Calu3 (cell line): ENCODE measurements at regions not wholly inside any gene's neighbourhood (a gene's known extent, or its start where the extent isn't known, plus 50 kb on each side); places are given as distances from the start of the nearest gene placed in this dataset.

Source experiments
- BruUV-seq: library from RNA; stranded (reverse); fragments of 400-500 nt; replicated peaks from 2 replicates; lab custom pipeline; 2021; lab: Mats Ljungman, UMichigan
- CTCF ChIA-PET: fragments of 300-600 bp; sonication (Branson Sonifier 250); formaldehyde crosslinking; loops from one replicate; lab custom pipeline; 2022; ENCODE audit warnings: antibody characterized with exemption; lab: Charles Lee
- DNase-seq: peaks from one replicate; pipeline ENCODE4 v3.0.0; 2022
- H3K27ac Mint-ChIP-seq: one replicate; pipeline ENCODE4 v1.8.0; 2022; ENCODE audit warnings: mixed read lengths; ENCODE audit not compliant: unreplicated experiment
- H3K27me3 Mint-ChIP-seq: one replicate; pipeline ENCODE4 v1.8.0; 2022; ENCODE audit warnings: mixed read lengths; ENCODE audit not compliant: unreplicated experiment
- H3K36me3 Mint-ChIP-seq: one replicate; pipeline ENCODE4 v1.8.0; 2022; ENCODE audit warnings: mild to moderate bottlenecking, moderate library complexity, mixed read lengths; ENCODE audit not compliant: insufficient read depth, unreplicated experiment
- H3K4me1 Mint-ChIP-seq: one replicate; pipeline ENCODE4 v1.8.0; 2022; ENCODE audit warnings: mild to moderate bottlenecking, low read depth, mixed read lengths; ENCODE audit not compliant: unreplicated experiment
- H3K4me3 Mint-ChIP-seq: one replicate; pipeline ENCODE4 v1.8.0; 2022; ENCODE audit warnings: mild to moderate bottlenecking, low read depth, moderate library complexity, mixed read lengths; ENCODE audit not compliant: unreplicated experiment
- H3K9me3 Mint-ChIP-seq: one replicate; pipeline ENCODE4 v1.8.0; 2022; ENCODE audit warnings: low read depth, mixed read lengths; ENCODE audit not compliant: unreplicated experiment
- CTCF ChIP-seq: fragments of 200-600 bp; IDR thresholded peaks from one replicate; pipeline ENCODE4 v1.8.0; 2022; ENCODE audit warnings: antibody characterized with exemption; ENCODE audit not compliant: unreplicated experiment
- intact Hi-C: fragments of 100-400 bp; cut with micrococcal nuclease; formaldehyde crosslinking; loops from one replicate; pipeline ENCODE4 v1.10.0; 2022; ENCODE audit not compliant: unreplicated experiment

DNA sequence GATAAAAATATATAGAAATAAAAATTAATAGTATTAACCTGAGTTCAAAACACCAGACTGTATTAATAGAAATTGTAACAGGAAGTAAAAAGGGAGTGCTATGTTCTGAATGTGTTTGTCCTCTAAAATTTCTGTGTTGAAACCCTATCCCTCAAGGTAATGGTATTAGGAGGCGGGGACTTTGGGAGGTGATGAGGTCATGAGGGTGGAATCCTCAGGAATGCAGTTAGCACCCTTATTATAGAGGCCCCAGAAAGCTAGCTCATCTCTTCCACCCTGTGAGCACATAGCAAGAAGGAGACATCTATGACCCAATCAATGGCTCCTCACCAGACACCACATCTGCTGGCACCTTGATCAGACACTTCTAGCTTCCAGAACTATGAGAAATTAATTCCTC lies 124.5 kb downstream of the CMPK2 start:
- peaks cover 9% of the 10 kb centered on the region for H3K9me3 Mint-ChIP-seq
- H3K4me3 Mint-ChIP-seq, result no peak overlapping the region
- BruUV-seq, result no TSS peak
- no peaks in the 10 kb centered on the region for H3K4me1 Mint-ChIP-seq
- H3K27ac Mint-ChIP-seq, result no peak overlapping the region
- DNase-seq, result no peak
- no peaks in the 10 kb centered on the region for H3K36me3 Mint-ChIP-seq
- H3K27me3 Mint-ChIP-seq, result peaks cover 8% of the 10 kb centered on the region
- intact Hi-C loops, result no loop called here
- no peak for TF ChIP-seq CTCF
- CTCF ChIA-PET, result no interaction called here

- Mint-ChIP-seq H3K27ac (no peak overlapping the region), H3K9me3 (peaks cover 8% of the 10 kb centered on the region), H3K4me3 (no peak overlapping the region), H3K36me3 (no peaks in the 10 kb centered on the region), H3K4me1 (no peaks in the 10 kb centered on the region), H3K27me3 (peaks cover under 1% of the 10 kb centered on the region)
- no TSS peak for BruUV-seq
- no peak for DNase-seq
- intact Hi-C loops, result no loop called here
- TF ChIP-seq CTCF, result no peak
- CTCF ChIA-PET, result no interaction called here
Observed at GRCh38 chr2:6744038-6744437, 121.7 kb downstream of the CMPK2 start.

DNA sequence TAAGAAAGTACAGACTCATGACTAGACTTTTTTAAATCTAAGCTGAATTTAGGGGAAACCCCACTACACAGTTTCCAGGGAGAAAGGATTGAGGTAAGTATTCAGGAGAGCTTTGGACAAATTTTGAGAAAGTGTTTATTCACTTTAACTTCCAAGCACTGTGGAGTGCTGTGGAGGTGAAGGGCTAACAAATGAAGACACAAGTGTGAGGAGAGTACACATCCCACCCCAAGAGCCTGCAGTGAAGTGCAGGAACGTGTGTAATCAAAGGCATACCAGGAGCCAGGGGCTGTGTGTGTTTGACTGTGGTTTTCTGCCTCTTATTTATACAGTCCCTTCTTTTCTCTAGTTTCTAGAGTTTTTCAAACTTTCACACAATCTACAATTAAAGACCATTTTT lies 118.3 kb downstream of the CMPK2 start:
- Mint-ChIP-seq H3K27me3 (no peaks in the 10 kb centered on the region), H3K27ac (no peak overlapping the region), H3K4me3 (no peak overlapping the region), H3K36me3 (no peaks in the 10 kb centered on the region), H3K9me3 (peaks cover 8% of the 10 kb centered on the region), H3K4me1 (no peaks in the 10 kb centered on the region)
- no peak for TF ChIP-seq CTCF
- no peak for DNase-seq
- BruUV-seq, result no TSS peak
- CTCF ChIA-PET, result no interaction called here
- intact Hi-C loops, result no loop called here

DNA sequence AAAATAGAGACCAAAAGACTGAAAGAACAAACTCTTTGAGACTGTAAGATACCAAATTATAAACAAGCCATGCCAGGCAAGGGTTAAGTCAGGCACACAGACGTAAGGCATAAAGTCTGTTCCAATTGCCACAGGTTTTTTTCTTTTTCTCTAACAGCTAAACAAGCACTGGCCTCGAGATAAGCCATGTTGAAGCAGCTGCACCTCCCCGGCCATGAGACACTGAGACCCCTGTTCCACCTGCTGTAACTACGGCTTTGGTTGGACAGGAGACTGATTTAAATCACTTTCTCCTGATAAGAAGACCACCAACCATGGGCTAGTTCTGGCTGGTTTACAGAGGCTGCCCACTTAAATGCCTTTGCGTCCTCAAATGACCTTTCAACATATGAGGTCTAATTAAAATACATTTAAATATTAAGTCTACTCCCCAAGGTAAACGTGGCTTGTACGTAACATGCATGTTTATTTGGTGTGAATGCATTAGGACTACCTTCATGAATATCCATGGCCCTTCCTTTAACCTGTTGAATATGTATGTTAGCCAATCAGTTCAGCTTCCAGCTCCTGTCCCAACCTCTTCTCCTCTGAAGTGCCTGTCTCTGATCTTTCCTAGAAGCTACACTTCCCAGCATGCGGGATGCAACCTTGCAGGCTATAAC lies 117.2 kb downstream of the CMPK2 start:
- no peak overlapping the region for H3K27ac Mint-ChIP-seq
- DNase-seq, result no peak
- CTCF ChIA-PET, result no interaction called here
- H3K4me1 Mint-ChIP-seq, result no peaks in the 10 kb centered on the region
- intact Hi-C loops, result no loop called here
- no peaks in the 10 kb centered on the region for H3K36me3 Mint-ChIP-seq
- H3K4me3 Mint-ChIP-seq, result no peak overlapping the region
- peaks cover 5% of the 10 kb centered on the region for H3K9me3 Mint-ChIP-seq
- H3K27me3 Mint-ChIP-seq, result no peaks in the 10 kb centered on the region
- no TSS peak for BruUV-seq
- no peak for TF ChIP-seq CTCF
